ENCODE measurements at regions not wholly inside any gene's neighbourhood (a gene's known extent, or its start where the extent isn't known, plus 50 kb on each side); places are given as distances from the start of the nearest gene placed in this dataset.

GRCh38 chr21:28196981-28197380 is 795.7 kb downstream of the LTN1 start:
- H3K4me1 ChIP-seq (ENCODE audit: control insufficient read depth in 3 of 3, insufficient read depth in 2 of 3, low read depth in 1 of 3, low read length in 2 of 3): no peaks in the 10 kb centered on the region
- FAIRE-seq (no peak), DNase-seq (no peak)
- no peak overlapping the region for H3K4me3 ChIP-seq (ENCODE audit: low read depth in 1 of 3, low read length in 3 of 3)
- H3K27ac ChIP-seq (ENCODE audit: low read depth in 1 of 3, low read length in 2 of 3): no peak overlapping the region
- WGBS, 3 donors: 78 to 86% (median 83%) methylated on average over 2 of the region's 2 CpGs
- no peaks in the 10 kb centered on the region for H3K36me3 ChIP-seq (ENCODE audit: control insufficient read depth in 3 of 3, insufficient read depth in 2 of 3, low read depth in 1 of 3, low read length in 3 of 3)
- H3K27me3 ChIP-seq (ENCODE audit: control insufficient read depth in 3 of 3, insufficient read depth in 3 of 3, low read length in 3 of 3): no peaks in the 10 kb centered on the region
- H3K9me3 ChIP-seq (ENCODE audit: control insufficient read depth in 2 of 2, insufficient read depth in 1 of 2, low read depth in 1 of 2, low read length in 1 of 2): peaks cover 0 to 16% of the 10 kb centered on the region in 2 donors

- H3K27me3 ChIP-seq (ENCODE audit: control insufficient read depth in 3 of 3, insufficient read depth in 3 of 3, low read length in 3 of 3): no peaks in the 10 kb centered on the region
- no peaks in the 10 kb centered on the region for H3K4me1 ChIP-seq (ENCODE audit: control insufficient read depth in 3 of 3, insufficient read depth in 2 of 3, low read depth in 1 of 3, low read length in 2 of 3)
- H3K4me3 ChIP-seq (ENCODE audit: low read depth in 1 of 3, low read length in 3 of 3): no peak overlapping the region
- H3K36me3 ChIP-seq (ENCODE audit: control insufficient read depth in 3 of 3, insufficient read depth in 2 of 3, low read depth in 1 of 3, low read length in 3 of 3): no peaks in the 10 kb centered on the region
- peaks cover 0 to 16% of the 10 kb centered on the region in 2 donors for H3K9me3 ChIP-seq (ENCODE audit: control insufficient read depth in 2 of 2, insufficient read depth in 1 of 2, low read depth in 1 of 2, low read length in 1 of 2)
- WGBS, 3 donors: 45 to 61% (median 61%) methylated on average over 2 of the region's 2 CpGs
- DNase-seq (no peak), FAIRE-seq (no peak)
- H3K27ac ChIP-seq (ENCODE audit: low read depth in 1 of 3, low read length in 2 of 3): no peak overlapping the region
Measured at GRCh38 chr21:28193189-28193588, 799.5 kb downstream of the LTN1 start.

GRCh38 chr21:28186604-28187003 is 806.1 kb downstream of the LTN1 start:
- DNase-seq (no peak), FAIRE-seq (no peak)
- no peak overlapping the region for H3K4me3 ChIP-seq (ENCODE audit: low read depth in 1 of 3, low read length in 3 of 3)
- no peaks in the 10 kb centered on the region for H3K27me3 ChIP-seq (ENCODE audit: control insufficient read depth in 3 of 3, insufficient read depth in 3 of 3, low read length in 3 of 3)
- H3K27ac ChIP-seq (ENCODE audit: low read depth in 1 of 3, low read length in 2 of 3): no peak overlapping the region
- no peaks in the 10 kb centered on the region for H3K36me3 ChIP-seq (ENCODE audit: control insufficient read depth in 3 of 3, insufficient read depth in 2 of 3, low read depth in 1 of 3, low read length in 3 of 3)
- H3K9me3 ChIP-seq (ENCODE audit: control insufficient read depth in 2 of 2, insufficient read depth in 1 of 2, low read depth in 1 of 2, low read length in 1 of 2): peaks cover 0 to 13% of the 10 kb centered on the region in 2 donors
- no peaks in the 10 kb centered on the region for H3K4me1 ChIP-seq (ENCODE audit: control insufficient read depth in 3 of 3, insufficient read depth in 2 of 3, low read depth in 1 of 3, low read length in 2 of 3)

GRCh38 chr21:28181730-28182129 is 810.9 kb downstream of the LTN1 start:
- Histone ChIP-seq H3K4me3 (ENCODE audit: low read depth in 1 of 3, low read length in 3 of 3) (no peak overlapping the region), H3K9me3 (ENCODE audit: control insufficient read depth in 2 of 2, insufficient read depth in 1 of 2, low read depth in 1 of 2, low read length in 1 of 2) (peaks cover 0 to 13% of the 10 kb centered on the region in 2 donors), H3K36me3 (ENCODE audit: control insufficient read depth in 3 of 3, insufficient read depth in 2 of 3, low read depth in 1 of 3, low read length in 3 of 3) (no peaks in the 10 kb centered on the region), H3K4me1 (ENCODE audit: control insufficient read depth in 3 of 3, insufficient read depth in 2 of 3, low read depth in 1 of 3, low read length in 2 of 3) (no peaks in the 10 kb centered on the region), H3K27ac (ENCODE audit: low read depth in 1 of 3, low read length in 2 of 3) (no peak overlapping the region), H3K27me3 (ENCODE audit: control insufficient read depth in 3 of 3, insufficient read depth in 3 of 3, low read length in 3 of 3) (no peaks in the 10 kb centered on the region)
- DNase-seq (no peak), FAIRE-seq (no peak)
- WGBS, 3 donors: 81 to 90% (median 82%) methylated on average over 4 of the region's 4 CpGs

GRCh38 chr21:28179136-28179535 is 813.5 kb downstream of the LTN1 start:
- FAIRE-seq: no peak
- Histone ChIP-seq H3K9me3 (ENCODE audit: control insufficient read depth in 2 of 2, insufficient read depth in 1 of 2, low read depth in 1 of 2, low read length in 1 of 2) (peaks cover 0 to 13% of the 10 kb centered on the region in 2 donors), H3K36me3 (ENCODE audit: control insufficient read depth in 3 of 3, insufficient read depth in 2 of 3, low read depth in 1 of 3, low read length in 3 of 3) (no peaks in the 10 kb centered on the region), H3K4me1 (ENCODE audit: control insufficient read depth in 3 of 3, insufficient read depth in 2 of 3, low read depth in 1 of 3, low read length in 2 of 3) (no peaks in the 10 kb centered on the region), H3K4me3 (ENCODE audit: low read depth in 1 of 3, low read length in 3 of 3) (no peak overlapping the region), H3K27ac (ENCODE audit: low read depth in 1 of 3, low read length in 2 of 3) (no peak overlapping the region), H3K27me3 (ENCODE audit: control insufficient read depth in 3 of 3, insufficient read depth in 3 of 3, low read length in 3 of 3) (no peaks in the 10 kb centered on the region)
- no peak for DNase-seq

GRCh38 chr21:28177124-28177523 is 815.6 kb downstream of the LTN1 start:
- H3K36me3 ChIP-seq (ENCODE audit: control insufficient read depth in 3 of 3, insufficient read depth in 2 of 3, low read depth in 1 of 3, low read length in 3 of 3): no peaks in the 10 kb centered on the region
- DNase-seq (no peak), FAIRE-seq (no peak)
- H3K9me3 ChIP-seq (ENCODE audit: control insufficient read depth in 2 of 2, insufficient read depth in 1 of 2, low read depth in 1 of 2, low read length in 1 of 2): peaks cover 0 to 2% of the 10 kb centered on the region in 2 donors
- no peaks in the 10 kb centered on the region for H3K4me1 ChIP-seq (ENCODE audit: control insufficient read depth in 3 of 3, insufficient read depth in 2 of 3, low read depth in 1 of 3, low read length in 2 of 3)
- H3K4me3 ChIP-seq (ENCODE audit: low read depth in 1 of 3, low read length in 3 of 3): no peak overlapping the region
- no peaks in the 10 kb centered on the region for H3K27me3 ChIP-seq (ENCODE audit: control insufficient read depth in 3 of 3, insufficient read depth in 3 of 3, low read length in 3 of 3)
- H3K27ac ChIP-seq (ENCODE audit: low read depth in 1 of 3, low read length in 2 of 3): no peak overlapping the region
- WGBS, 3 donors: 29 to 74% (median 52%) methylated on average over 1 of the region's 1 CpG

GRCh38 chr21:28174701-28175100 is 818.0 kb downstream of the LTN1 start:
- FAIRE-seq: no peak
- H3K27ac ChIP-seq (ENCODE audit: low read depth in 1 of 3, low read length in 2 of 3): no peak overlapping the region
- no peaks in the 10 kb centered on the region for H3K36me3 ChIP-seq (ENCODE audit: control insufficient read depth in 3 of 3, insufficient read depth in 2 of 3, low read depth in 1 of 3, low read length in 3 of 3)
- H3K4me3 ChIP-seq (ENCODE audit: low read depth in 1 of 3, low read length in 3 of 3): no peak overlapping the region
- DNase-seq: no peak
- no peaks in the 10 kb centered on the region for H3K4me1 ChIP-seq (ENCODE audit: control insufficient read depth in 3 of 3, insufficient read depth in 2 of 3, low read depth in 1 of 3, low read length in 2 of 3)
- no peaks in the 10 kb centered on the region for H3K27me3 ChIP-seq (ENCODE audit: control insufficient read depth in 3 of 3, insufficient read depth in 3 of 3, low read length in 3 of 3)
- H3K9me3 ChIP-seq (ENCODE audit: control insufficient read depth in 2 of 2, insufficient read depth in 1 of 2, low read depth in 1 of 2, low read length in 1 of 2): no peaks in the 10 kb centered on the region

GRCh38 chr21:28174006-28174405 is 818.7 kb downstream of the LTN1 start:
- Histone ChIP-seq H3K27ac (ENCODE audit: low read depth in 1 of 3, low read length in 2 of 3) (no peak overlapping the region), H3K27me3 (ENCODE audit: control insufficient read depth in 3 of 3, insufficient read depth in 3 of 3, low read length in 3 of 3) (no peaks in the 10 kb centered on the region), H3K4me1 (ENCODE audit: control insufficient read depth in 3 of 3, insufficient read depth in 2 of 3, low read depth in 1 of 3, low read length in 2 of 3) (no peaks in the 10 kb centered on the region), H3K4me3 (ENCODE audit: low read depth in 1 of 3, low read length in 3 of 3) (no peak overlapping the region), H3K36me3 (ENCODE audit: control insufficient read depth in 3 of 3, insufficient read depth in 2 of 3, low read depth in 1 of 3, low read length in 3 of 3) (no peaks in the 10 kb centered on the region), H3K9me3 (ENCODE audit: control insufficient read depth in 2 of 2, insufficient read depth in 1 of 2, low read depth in 1 of 2, low read length in 1 of 2) (no peaks in the 10 kb centered on the region)
- 93 to 97% (median 93%) methylated on average over 2 of the region's 2 CpGs for WGBS, 3 donors
- no peak for FAIRE-seq
- DNase-seq: no peak

GRCh38 chr21:28172376-28172775 is 820.3 kb downstream of the LTN1 start:
- Histone ChIP-seq H3K27ac (ENCODE audit: low read depth in 1 of 3, low read length in 2 of 3) (no peak overlapping the region), H3K4me1 (ENCODE audit: control insufficient read depth in 3 of 3, insufficient read depth in 2 of 3, low read depth in 1 of 3, low read length in 2 of 3) (no peaks in the 10 kb centered on the region), H3K4me3 (ENCODE audit: low read depth in 1 of 3, low read length in 3 of 3) (no peak overlapping the region), H3K9me3 (ENCODE audit: control insufficient read depth in 2 of 2, insufficient read depth in 1 of 2, low read depth in 1 of 2, low read length in 1 of 2) (no peaks in the 10 kb centered on the region), H3K36me3 (ENCODE audit: control insufficient read depth in 3 of 3, insufficient read depth in 2 of 3, low read depth in 1 of 3, low read length in 3 of 3) (no peaks in the 10 kb centered on the region), H3K27me3 (ENCODE audit: control insufficient read depth in 3 of 3, insufficient read depth in 3 of 3, low read length in 3 of 3) (no peaks in the 10 kb centered on the region)
- FAIRE-seq: no peak
- 92 to 97% (median 95%) methylated on average over 2 of the region's 2 CpGs for WGBS, 3 donors
- DNase-seq: no peak
